Activated effector memory CD4-positive, alpha-beta T cell treated with anti-CD3 and anti-CD28 coated beads, Interleukin-2, amount 50 U/mL, for 16 hours (primary cell): ENCODE measurements at regions not wholly inside any gene's neighbourhood (a gene's known extent, or its start where the extent isn't known, plus 50 kb on each side); places are given as distances from the start of the nearest gene placed in this dataset.
A peak's percentile ranks its signal among the peaks of the same experiment; 100 is the strongest.

ENCODE experiments used
- DNase-seq: peaks from one replicate; pipeline ENCODE4 v3.0.0-alpha.2; 2020

GRCh38 chr16:85552980-85553435 lies 60.1 kb upstream of the GSE1 start:
- peak; percentile 66 for DNase-seq

GRCh38 chr16:85553436-85554113 lies 59.5 kb upstream of the GSE1 start:
- DNase-seq = peak; percentile 74

- peak; percentile 88 for DNase-seq
Measured at GRCh38 chr16:85554114-85554888, 58.8 kb upstream of the GSE1 start.

GRCh38 chr16:85554889-85555718 lies 58.0 kb upstream of the GSE1 start:
- peak; percentile 82 for DNase-seq

GRCh38 chr16:85555719-85556455 lies 57.2 kb upstream of the GSE1 start:
- DNase-seq = no peak

GRCh38 chr16:85556456-85557082 lies 56.6 kb upstream of the GSE1 start:
- DNase-seq = peak; percentile 83

GRCh38 chr16:85557083-85557970 lies 55.8 kb upstream of the GSE1 start:
- peak; percentile 81 for DNase-seq

GRCh38 chr16:85557971-85558657 lies 55.0 kb upstream of the GSE1 start:
- no peak for DNase-seq

- no peak for DNase-seq
Measured at GRCh38 chr16:85560932-85561247, 52.2 kb upstream of the GSE1 start.

GRCh38 chr16:85561248-85562092 lies 51.7 kb upstream of the GSE1 start:
- DNase-seq = no peak

GRCh38 chr16:85562093-85562786 lies 50.9 kb upstream of the GSE1 start:
- DNase-seq = no peak

- DNase-seq = no peak
Measured at GRCh38 chr16:85563034-85563433, 50.1 kb upstream of the GSE1 start.
